ENCODE measurements at regions not wholly inside any gene's neighbourhood (a gene's known extent, or its start where the extent isn't known, plus 50 kb on each side); places are given as distances from the start of the nearest gene placed in this dataset.

DNA sequence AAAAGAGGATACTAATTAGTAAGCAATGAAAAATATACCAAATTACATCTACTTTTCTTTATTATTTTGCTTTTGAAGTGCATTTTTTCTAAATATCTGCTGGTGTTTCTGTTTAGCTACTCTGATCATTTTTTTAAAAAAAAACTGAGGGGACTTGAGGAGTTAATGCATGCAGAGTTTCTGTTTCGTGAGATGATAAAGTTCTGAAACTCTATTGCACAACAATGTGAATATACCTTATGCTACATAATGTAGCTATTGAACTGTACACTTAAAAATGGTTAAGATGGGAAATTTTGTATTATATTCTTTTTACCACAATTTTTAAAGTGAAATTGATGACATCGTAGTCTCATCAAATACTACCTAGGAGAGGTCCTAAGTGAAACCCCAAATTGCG lies 288.3 kb upstream of the NR4A3 start:
- no peak for TF ChIP-seq EZH2 (IDR thresholded peaks at IDR 0.05; ENCODE audit: insufficient read depth, poor library complexity, severe bottlenecking)
- TF ChIP-seq EZH2phosphoT487 (IDR thresholded peaks at IDR 0.05; ENCODE audit: insufficient read depth, low read depth): no peak
